HG02798 (cell line): ENCODE measurements at regions not wholly inside any gene's neighbourhood (a gene's known extent, or its start where the extent isn't known, plus 50 kb on each side); places are given as distances from the start of the nearest gene placed in this dataset.
"Not testable (repeated sequence)": the region's sequence is repeated elsewhere in the genome, so short reads cannot be mapped to it uniquely, and the experiment has no call there.

ENCODE experiments used
- ATAC-seq: cut with Tn5 transposase; IDR thresholded peaks from one replicate; pipeline ENCODE4 v1.9.1; 2021; ENCODE audit warnings: mild to moderate bottlenecking; ENCODE audit not compliant: unreplicated experiment, poor library complexity

DNA sequence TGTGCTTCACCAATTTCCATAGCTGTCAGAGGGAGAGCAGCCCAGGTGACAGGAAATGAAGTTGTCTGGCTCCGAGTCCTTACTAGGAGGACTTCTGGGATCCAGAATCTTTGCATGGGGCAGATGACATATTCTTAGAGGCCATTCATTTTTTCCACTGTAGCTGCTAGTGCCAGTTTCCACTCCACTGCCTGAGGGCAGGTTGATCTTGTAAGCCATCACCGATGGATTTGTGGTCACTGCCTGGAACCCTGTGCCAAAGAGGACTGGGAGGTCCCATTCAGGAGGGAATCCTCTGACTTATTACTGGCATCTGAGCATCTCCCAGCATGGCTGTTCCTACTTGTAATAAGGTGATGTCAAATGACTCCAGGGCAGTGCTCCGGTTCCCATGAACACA is 144.1 kb upstream of the KCNJ18 start:
- no peak for ATAC-seq

DNA sequence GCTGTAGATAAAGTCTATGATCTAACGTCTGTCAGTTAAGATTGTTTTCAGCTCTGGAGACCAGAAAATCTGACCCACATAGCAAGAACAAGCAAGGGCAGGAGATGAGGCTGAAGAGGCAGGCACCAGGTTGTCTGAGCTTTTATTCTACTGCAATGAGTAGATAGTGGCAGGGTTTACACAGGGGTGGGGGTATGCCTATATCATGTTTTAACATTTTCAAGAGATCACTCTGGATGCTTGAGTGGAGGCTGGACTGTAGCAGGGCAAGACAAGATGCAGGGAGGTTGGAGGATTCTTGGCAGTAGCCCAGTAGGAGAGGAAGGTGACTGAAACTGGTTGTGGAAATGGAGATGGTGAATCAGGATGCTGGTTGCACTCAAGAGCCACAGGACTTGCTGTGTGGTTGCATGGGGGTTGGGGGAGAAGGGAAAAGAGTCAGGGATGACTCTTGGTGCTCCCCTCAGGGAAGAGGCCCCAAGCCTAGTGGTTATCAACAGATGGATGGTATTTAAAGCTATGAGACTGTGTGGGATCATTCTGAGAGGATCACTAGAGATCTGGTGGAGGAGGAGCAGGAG is 143.1 kb upstream of the KCNJ18 start:
- ATAC-seq: no peak

DNA sequence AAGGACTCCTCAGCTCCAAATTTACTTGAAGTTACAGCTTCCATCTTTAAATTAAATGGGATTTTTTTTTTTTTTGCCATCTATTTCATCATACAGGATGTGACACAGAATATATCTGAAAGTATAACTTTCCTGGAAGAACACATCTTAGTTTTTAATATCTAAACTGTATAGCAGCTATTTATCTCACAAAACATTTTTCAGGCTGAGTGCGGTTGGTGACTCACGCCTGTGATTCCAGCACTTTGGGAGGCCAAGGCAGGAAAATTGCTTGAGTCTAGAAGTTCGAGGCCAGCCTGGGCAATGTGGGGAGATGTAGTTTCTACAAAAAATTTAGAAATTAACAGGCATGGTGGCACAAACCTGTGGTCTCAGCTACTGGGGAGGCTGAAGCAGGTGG is 142.3 kb upstream of the KCNJ18 start:
- ATAC-seq: not testable (repeated sequence)

DNA sequence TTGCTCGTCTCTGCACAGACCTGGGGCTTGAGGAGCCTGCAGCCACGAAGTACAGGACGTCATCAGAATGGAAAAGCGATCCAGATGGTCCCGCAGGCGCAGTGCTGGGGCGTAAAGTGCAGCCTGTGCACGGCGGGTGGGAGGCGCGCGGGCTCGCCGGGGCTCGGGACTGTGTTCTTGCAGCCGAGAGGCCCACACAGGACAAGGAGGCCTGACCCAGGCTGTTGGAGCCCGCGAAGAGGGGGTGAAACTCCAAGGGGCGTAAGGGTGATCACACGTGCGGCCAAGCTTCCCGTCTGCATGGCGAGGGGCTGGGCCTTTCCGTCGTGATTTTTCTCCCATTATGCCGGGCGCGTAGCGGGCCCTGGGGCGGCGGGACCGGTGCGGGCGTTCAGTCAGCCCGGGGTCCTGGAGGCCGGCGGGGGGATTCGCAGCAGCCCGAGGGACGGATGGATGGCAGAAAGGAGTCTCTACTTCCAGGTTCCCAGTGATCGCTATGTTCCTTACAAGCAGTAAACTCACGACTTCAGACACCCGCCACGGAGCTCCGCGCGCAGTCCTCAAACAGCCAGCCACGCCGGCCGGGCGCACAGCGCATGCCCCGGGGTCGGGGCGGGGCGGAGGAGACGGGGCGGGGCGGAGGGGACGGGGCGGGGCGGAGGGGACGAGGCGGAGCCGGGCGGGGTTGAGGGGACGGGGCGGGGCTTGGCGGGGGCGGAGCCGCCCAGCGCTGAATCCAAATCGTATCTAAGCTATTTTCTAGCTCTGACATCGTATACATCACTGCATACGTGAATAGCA is 141.0 kb upstream of the KCNJ18 start:
- peak; percentile 67 for ATAC-seq

DNA sequence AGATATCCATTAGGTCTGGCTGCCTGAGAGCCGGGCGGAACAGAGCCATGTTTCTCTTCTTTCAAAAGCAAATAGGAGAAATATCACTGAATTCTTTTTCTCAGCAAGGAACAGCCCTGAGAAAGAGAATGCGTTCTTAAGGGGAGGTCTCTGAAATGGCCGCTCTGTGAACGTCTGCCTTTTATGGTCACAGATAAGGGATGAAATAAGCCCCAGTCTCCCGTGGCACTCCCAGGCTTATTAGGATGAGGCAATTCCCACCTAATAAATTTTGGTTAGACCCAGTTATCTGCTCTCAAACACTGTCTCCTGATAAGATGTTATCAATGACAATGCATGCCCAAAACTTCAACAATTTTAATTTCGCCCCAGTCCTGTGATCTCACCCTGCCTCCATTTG is 133.4 kb upstream of the KCNJ18 start:
- ATAC-seq: not testable (repeated sequence)

DNA sequence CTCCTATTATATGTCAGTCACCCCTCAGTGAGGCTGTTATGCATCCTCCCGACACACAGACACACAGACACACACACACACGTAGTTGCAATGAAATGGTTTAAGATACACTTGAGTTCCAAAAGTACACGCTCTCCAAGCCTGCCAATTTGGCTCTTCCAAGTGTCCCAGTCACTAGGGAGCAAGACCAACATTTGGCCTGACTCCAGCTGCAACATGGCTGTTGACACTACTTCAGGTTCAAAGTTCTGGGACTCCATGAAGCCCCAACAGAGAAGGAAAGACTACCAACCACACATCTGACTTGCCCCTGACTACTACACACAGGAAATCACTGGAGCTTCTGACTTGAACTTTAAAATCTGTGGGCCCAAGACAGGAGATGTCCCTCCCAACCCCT is 128.1 kb upstream of the KCNJ18 start:
- no peak for ATAC-seq

DNA sequence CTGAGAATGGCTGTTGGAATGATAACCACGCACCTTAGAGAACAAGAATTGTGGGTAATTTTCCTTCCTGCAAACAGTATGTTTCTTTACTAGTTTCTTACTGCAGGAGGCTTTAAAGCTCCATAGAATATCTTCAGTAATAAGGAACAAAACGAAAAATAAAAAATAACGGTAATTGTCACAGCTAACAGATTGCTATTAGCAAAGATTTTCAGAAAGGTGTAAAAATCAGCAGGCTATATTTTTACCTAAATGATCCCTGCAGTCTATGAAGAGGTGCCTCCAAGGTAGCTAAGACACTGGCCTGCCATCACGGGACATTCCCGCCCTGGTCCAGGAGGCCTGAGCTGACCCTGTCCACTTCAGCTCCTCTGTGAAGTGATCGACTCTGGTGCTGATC is 127.6 kb upstream of the KCNJ18 start:
- ATAC-seq: not testable (repeated sequence)

DNA sequence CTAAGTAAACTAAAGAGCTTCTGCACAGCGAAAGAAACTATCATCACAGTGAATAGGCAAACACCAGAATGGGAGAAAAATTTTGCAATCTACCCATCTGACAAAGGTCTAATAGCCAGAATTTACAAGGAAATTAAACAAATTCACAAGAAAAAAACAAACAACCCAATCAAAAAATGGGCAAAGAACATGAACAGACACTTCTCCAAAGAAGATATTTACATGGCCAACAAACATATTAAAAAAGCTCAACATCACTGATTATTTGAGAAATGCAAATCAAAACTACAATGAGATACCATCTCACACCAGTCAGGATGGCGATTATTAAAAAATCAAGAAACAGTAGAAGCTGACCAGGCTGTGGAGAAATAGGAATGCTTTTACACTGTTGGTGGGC is 121.9 kb upstream of the KCNJ18 start:
- ATAC-seq: not testable (repeated sequence)

DNA sequence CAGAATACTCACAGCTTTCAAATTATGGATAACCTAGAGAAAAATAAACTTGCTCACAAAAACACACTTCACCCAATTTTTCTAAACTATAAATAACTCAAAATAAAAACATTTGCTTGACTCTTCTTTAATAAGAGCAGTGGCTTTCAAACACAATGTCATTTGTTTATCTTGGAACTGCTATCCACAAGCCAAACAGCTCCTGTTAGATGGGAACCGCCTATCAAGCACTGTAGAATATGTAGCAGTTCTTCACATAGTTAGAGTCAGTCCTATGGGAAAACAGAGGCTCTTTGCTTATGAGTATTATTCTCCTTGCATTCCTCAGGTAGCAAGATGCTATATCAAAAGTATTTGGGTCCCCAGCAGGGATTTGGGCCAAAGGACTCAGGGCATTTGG is 120.2 kb upstream of the KCNJ18 start:
- not testable (repeated sequence) for ATAC-seq

DNA sequence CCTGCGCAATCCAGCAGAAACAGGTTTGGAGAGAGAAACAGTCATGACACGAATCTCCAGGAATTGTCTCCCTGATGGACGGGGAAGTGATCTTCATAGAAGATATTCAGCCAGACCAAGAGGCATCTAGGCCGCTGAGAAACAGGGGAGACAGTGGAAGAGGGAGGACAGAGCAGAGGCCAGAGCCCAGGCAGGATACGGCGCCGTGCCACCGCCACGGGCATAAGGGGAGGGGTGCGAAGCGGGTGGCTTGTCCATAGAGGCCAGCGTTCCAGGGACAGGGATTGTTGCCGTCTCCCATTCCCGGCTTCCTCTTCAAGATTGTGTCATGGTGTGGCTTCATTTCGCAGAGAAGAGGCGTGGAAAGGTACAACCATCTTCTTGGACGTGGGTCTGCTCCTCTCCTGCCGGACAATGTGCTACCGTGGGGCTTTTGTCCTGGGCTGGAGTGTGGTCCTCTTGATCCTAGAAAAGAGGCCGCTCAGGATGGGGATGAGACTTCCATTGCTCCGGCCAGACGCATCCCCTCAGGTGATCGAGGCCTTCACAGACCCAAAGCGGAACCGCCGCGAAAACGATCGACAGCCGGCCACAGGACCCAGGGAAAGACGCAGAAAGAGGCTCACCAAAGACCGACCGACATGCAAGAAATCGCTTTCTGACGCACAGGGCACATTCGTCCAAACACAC is 118.9 kb upstream of the KCNJ18 start:
- ATAC-seq: not testable (repeated sequence)

DNA sequence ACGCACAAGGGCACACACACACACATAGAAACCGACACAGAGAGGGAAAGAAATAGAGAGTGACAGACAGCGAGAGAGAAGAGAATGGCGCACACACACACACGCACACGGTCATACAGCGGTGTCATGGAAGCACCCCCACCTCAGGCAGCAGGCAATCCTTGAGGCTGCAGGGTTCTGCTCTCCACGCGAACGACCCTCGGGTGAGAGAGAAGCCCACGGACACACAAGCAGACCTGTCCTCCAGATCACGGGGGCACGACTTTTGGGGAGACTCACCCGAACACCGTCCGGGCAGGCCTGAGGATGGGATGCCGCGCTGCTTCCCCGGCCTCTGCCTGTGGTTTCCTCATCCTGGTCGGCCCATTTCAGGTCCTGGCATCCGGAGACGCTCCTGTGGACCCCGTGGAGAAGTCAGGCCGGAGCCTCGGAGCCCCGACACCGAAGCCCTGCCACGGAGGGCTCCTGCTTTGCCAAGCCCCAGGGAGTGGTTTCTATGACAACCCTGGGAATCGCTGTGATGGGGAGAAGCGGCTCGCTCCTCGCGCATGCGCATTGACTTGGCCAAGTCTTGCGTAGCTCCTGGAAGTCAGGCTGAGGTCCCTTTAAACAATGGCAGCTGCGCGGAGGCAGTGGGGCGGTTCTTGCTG is 118.2 kb upstream of the KCNJ18 start:
- ATAC-seq: no peak

DNA sequence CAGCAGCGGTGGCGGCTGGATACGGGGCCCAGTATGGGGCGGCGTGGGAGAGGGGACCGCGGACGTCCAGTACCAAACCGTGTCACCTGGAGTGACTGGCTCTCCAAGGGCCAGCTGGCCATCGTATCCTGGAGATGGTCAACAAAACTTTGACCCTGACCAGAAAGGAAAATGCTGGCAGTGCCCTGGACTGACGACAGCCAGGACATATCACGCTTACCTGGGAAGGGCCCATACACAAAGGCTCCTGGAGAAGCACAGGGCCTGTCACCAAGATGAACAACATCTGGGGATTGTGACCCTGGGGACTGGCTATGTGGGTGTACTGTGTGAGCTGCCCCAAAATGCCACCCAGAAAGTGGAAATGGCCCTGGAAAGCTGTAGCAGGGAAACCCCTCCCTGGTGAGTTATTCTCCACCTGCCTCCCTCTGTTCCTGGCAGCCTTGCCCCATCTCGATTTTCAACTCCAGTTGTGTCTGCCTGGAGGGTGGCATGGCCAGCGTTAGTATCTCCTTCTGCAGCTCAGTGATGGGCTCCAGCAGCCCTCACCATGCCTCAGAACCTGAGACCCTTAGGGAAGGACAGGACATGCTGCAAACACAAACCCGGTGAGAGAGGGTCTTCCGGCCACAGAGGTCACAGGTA is 117.6 kb upstream of the KCNJ18 start:
- ATAC-seq: not testable (repeated sequence)

DNA sequence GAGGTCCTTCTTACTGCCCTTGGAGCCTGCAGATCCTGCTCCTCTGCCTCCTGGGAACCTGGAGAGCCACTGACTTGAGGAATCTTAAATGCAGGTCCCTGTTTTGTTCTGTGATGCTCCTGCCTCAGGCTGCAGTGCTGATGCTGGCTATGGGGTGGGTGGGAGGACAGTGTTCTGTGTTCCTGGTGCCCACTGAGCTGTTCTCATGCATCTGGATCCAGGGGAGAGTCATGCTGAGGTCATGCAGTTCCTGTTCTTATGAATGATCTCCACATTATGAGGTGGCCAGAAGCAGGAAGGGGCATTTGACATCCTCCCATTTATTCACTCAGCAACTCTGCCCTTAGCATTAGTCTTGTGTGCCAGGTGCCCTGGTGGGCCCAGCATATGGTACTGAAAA is 113.5 kb upstream of the KCNJ18 start:
- not testable (repeated sequence) for ATAC-seq

DNA sequence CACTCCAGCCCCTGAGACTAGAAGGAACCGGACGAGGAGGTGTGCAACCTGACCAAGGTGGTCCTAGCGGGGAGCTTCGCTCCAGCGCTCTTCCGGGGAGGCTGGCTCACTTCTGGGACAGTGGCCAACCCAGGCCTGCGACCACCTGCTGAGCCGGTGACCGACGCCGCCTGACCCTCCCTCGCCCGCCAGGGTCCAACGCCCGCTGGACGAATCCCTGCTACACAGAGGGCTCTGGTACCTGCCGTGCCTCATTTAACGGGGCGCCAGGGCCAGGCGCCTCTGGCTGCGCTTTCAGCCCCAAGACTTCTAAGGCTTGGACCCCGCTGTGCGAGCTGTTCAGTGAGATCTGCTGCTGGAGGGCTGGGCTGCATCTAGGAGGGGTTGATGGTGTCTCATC is 99.5 kb upstream of the KCNJ18 start:
- no peak for ATAC-seq

DNA sequence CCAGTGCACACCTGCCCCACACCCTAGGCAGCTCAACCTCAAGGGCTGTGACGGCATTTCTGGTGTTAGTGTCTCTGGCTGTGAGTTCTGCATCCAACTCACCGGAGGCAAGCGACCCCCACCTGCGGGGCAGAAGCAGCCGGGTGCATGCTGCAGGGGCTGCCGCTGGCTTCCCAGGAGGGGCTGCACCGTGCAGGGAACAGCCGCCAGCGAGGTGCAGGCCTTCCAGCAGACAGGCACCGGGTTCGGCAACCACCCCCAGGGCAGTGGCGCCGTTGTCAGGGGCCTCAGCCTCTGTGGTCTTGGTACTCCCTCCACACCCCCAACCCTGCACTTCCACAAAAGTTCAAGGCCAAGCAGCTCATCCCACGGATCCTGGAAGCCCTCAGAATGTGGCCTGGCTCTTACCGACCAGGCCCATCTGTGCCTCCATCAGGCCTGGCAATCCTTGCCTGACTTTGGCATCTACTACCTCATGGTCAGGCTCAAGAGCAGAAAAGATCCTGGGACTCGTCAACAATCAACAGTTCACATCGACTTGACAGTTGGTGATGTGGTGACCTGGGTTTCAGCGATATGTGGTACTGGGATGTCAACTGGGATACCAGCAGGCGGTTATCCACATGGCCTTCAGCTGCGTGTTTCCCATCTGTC is 98.7 kb upstream of the KCNJ18 start:
- ATAC-seq: not testable (repeated sequence)

DNA sequence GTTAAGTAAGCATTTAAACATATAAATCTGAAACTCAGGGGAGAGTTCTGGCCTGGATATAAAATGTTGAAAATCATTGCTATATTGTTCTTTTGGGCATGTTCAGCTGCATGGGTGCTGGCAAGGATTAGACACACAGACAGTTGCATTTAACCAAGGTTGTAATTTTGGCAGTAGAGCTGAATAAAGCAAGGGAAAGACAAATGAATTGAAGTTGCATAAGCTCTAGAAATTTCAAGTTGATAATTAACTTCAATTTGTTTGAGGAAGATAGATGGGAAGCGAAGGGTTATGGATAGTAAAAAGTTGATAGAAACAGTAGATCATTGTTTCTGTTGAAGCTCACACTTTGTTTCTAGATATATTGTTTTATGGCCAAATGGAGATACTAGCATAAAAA is 97.2 kb upstream of the KCNJ18 start:
- no peak for ATAC-seq

DNA sequence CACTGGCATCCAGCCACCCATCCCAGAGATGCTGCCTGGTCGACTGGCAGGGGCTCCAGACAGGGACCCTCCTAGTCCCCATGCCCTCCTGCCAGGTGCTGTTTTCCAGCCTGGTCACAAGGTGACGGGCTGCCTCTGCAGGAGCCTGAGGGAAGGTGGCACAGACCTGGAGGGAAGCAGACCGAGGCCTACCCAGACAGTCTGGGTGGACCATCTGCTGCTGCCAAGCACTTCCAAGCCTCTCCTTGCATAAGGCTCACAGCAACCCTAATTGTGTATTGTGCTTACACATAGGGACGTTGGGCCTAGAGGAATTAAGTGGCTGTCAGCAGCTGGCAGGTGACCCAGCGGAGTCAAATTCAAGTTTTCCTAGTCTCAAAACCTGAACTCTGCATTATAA is 90.1 kb upstream of the KCNJ18 start:
- no peak for ATAC-seq

DNA sequence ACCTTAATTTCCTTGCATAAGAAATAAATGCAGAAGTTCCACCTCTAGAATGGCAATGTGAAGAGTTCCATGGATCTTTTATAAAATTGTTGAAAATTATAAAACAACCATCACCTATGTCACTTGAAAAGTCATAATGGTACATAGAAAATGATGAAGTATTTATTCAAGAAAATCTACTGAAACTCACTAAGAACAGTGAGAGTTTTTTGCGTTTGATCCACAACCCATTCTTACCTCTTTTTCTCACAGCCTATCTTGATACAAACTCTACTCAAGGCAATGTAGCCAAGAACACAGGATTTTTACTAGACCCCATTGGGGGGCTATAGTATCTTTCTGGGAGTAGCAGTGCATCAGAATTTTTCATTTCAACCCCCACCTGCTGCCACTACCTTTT is 89.0 kb upstream of the KCNJ18 start:
- not testable (repeated sequence) for ATAC-seq

DNA sequence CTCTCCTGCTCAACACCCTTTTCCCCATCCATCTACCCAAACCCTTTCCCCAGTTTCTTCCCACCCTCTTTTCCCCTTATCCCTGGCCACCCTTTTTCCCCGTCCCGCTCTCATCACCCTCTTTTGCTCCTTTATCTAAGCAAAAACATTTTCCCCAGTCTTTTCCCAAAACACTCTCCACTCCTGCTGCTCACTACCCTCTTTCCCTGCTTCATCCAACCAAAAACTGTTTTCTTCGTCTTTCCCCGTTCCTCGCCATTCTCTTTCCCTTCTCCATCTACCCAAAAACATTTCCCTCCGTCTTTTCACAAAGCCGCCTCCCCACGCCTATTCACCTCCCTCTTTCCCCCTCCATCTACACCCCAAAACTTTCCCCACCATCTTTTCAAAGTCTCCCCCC is 80.9 kb upstream of the KCNJ18 start:
- not testable (repeated sequence) for ATAC-seq
